ENCODE measurements at regions not wholly inside any gene's neighbourhood (a gene's known extent, or its start where the extent isn't known, plus 50 kb on each side); places are given as distances from the start of the nearest gene placed in this dataset.

DNA sequence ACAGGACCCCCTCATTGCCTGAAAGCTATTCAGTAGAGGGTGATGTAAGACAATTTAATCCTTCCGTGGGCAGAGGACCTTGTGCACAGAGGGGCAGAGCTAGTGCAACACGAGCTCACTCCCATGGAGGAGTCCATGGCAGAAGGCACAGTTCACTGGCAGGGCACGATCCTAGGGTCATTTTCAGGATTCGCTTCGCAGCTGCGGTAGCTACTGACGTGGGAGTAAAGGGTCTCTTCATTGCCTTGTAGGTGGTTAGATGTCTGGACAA, 207.8 kb downstream of the FOXO1 start:
- no CpG with 5 or more reads among the region's 7 CpGs for WGBS (ENCODE audit: extremely low coverage, insufficient coverage, insufficient read length)
- H3K9me3 ChIP-seq (ENCODE audit: insufficient read depth, low read depth, low read length), result peaks cover 2% of the 10 kb centered on the region
- H3K4me2 ChIP-seq (ENCODE audit: low read length), result no peak overlapping the region
- no peaks in the 10 kb centered on the region for H3K36me3 ChIP-seq (ENCODE audit: control insufficient read depth in 1 of 2, insufficient read depth in 2 of 2, low read length in 2 of 2)
- no peak overlapping the region for H3K23ac ChIP-seq (ENCODE audit: low read length)
- no peak overlapping the region for H2BK120ac ChIP-seq (ENCODE audit: insufficient read depth, low read length, poor library complexity)
- H3K27me3 ChIP-seq (ENCODE audit: insufficient read depth, low read length), result no peaks in the 10 kb centered on the region
- H3K4ac ChIP-seq (ENCODE audit: low read depth, low read length), result no peak overlapping the region
- no peak overlapping the region for H3K9ac ChIP-seq (ENCODE audit: low read length)
- no peak overlapping the region for H3K4me3 ChIP-seq (ENCODE audit: low read depth, low read length)
- H2BK5ac ChIP-seq (ENCODE audit: low read depth, low read length, poor library complexity), result no peak overlapping the region
- H3K27ac ChIP-seq (ENCODE audit: low read depth, low read length), result no peak overlapping the region
- no peak overlapping the region for H4K8ac ChIP-seq (ENCODE audit: low read depth, low read length)
- H2BK12ac ChIP-seq (ENCODE audit: low read length), result peak overlapping the region; percentile 14
- no peak overlapping the region for H2AK5ac ChIP-seq (ENCODE audit: low read length)
- no peak overlapping the region for H3K14ac ChIP-seq (ENCODE audit: low read length)
- H4K12ac ChIP-seq (ENCODE audit: low read depth, low read length), result no peak overlapping the region
- H2AFZ ChIP-seq (ENCODE audit: insufficient read depth, low read length, poor library complexity), result no peak overlapping the region
- H3K79me2 ChIP-seq (ENCODE audit: control insufficient read depth, insufficient read depth, low read length, poor library complexity), result no peaks in the 10 kb centered on the region
- DNase-seq, result no peak
- H3K18ac ChIP-seq (ENCODE audit: low read length), result no peak overlapping the region
- peaks cover 6 to 9% of the 10 kb centered on the region in 2 experiments for H3K4me1 ChIP-seq (ENCODE audit: control insufficient read depth in 1 of 2, insufficient read depth in 2 of 2, low read length in 2 of 2)
- no peak overlapping the region for H4K91ac ChIP-seq (ENCODE audit: low read depth, low read length)
- H3K79me1 ChIP-seq (ENCODE audit: low read length), result peaks cover 19% of the 10 kb centered on the region

DNA sequence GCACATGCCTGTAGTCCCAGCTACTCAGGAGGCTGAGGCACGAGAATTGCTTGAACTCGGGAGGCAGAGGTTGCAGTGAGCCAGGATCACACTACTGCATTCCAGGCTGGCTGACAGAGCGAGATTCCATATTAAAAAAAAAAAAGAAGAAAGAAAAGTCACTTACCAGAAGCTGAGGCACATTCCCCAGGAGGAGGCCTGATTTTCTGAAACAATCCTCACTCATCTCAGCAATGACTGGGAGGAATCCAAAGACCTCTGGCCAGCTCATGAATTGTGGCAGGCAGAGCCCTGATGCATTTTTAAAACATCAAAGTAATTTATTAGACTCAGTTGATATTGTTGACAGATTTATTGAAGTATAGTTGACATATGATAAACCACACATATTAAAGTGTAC, 206.3 kb downstream of the FOXO1 start:
- Histone ChIP-seq H2BK5ac (ENCODE audit: low read depth, low read length, poor library complexity) (no peak overlapping the region), H3K4me3 (ENCODE audit: low read depth, low read length) (no peak overlapping the region), H4K8ac (ENCODE audit: low read depth, low read length) (no peak overlapping the region), H3K4me1 (ENCODE audit: control insufficient read depth in 1 of 2, insufficient read depth in 2 of 2, low read length in 2 of 2) (peaks cover 9 to 14% of the 10 kb centered on the region in 2 experiments), H3K4ac (ENCODE audit: low read depth, low read length) (no peak overlapping the region), H4K91ac (ENCODE audit: low read depth, low read length) (no peak overlapping the region), H3K23ac (ENCODE audit: low read length) (no peak overlapping the region), H2BK120ac (ENCODE audit: insufficient read depth, low read length, poor library complexity) (no peak overlapping the region), H3K27ac (ENCODE audit: low read depth, low read length) (peak overlapping the region; percentile 76), H3K27me3 (ENCODE audit: insufficient read depth, low read length) (no peaks in the 10 kb centered on the region), H3K79me1 (ENCODE audit: low read length) (peaks cover 16% of the 10 kb centered on the region), H2AK5ac (ENCODE audit: low read length) (no peak overlapping the region), H3K36me3 (ENCODE audit: control insufficient read depth in 1 of 2, insufficient read depth in 2 of 2, low read length in 2 of 2) (no peaks in the 10 kb centered on the region), H2AFZ (ENCODE audit: insufficient read depth, low read length, poor library complexity) (no peak overlapping the region), H3K14ac (ENCODE audit: low read length) (no peak overlapping the region), H2BK12ac (ENCODE audit: low read length) (no peak overlapping the region), H3K9ac (ENCODE audit: low read length) (no peak overlapping the region), H3K9me3 (ENCODE audit: insufficient read depth, low read depth, low read length) (peaks cover 2% of the 10 kb centered on the region), H3K18ac (ENCODE audit: low read length) (no peak overlapping the region), H3K4me2 (ENCODE audit: low read length) (no peak overlapping the region), H3K79me2 (ENCODE audit: control insufficient read depth, insufficient read depth, low read length, poor library complexity) (no peaks in the 10 kb centered on the region), H4K12ac (ENCODE audit: low read depth, low read length) (no peak overlapping the region)
- no CpG with 5 or more reads among the region's 3 CpGs for WGBS (ENCODE audit: extremely low coverage, insufficient coverage, insufficient read length)
- DNase-seq, result peak; percentile 78 to 90

DNA sequence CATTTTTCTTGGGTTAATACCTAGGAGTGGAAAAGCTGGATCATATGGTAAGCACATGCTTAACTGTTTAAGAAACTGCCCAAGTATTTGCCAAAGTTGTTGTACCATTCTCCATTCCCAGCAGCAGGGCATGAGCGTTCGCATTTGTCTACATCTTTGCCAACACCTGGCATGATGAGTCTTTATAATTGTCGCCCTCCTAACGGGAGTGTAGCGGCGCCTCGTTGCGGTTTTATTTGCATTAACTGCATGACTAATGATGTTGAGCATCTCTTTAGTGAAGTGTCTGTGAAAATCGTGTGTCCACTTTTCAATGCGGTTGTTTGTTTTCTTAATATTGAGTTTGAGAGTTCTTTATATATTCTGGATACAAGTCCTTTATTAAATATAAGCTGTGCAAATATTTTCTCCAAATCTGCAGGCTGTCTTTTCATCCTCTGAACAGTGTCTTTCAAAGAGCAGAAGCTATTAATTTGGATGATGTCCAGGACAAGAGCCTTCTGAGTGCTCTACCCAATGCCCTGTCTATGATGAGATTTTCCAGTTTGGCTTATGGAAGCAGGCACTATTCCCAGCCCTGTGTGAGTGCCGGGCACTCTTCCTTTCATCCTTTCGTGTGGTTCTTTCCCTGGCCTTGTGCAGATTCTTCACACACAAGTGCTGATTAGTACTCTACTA, 202.0 kb downstream of the FOXO1 start:
- H3K36me3 ChIP-seq (ENCODE audit: control insufficient read depth in 1 of 2, insufficient read depth in 2 of 2, low read length in 2 of 2), result no peaks in the 10 kb centered on the region
- no peak overlapping the region for H3K27ac ChIP-seq (ENCODE audit: low read depth, low read length)
- no peak overlapping the region for H4K12ac ChIP-seq (ENCODE audit: low read depth, low read length)
- peak overlapping the region; percentile 14 for H2BK5ac ChIP-seq (ENCODE audit: low read depth, low read length, poor library complexity)
- no peaks in the 10 kb centered on the region for H3K27me3 ChIP-seq (ENCODE audit: insufficient read depth, low read length)
- no peak overlapping the region for H2BK120ac ChIP-seq (ENCODE audit: insufficient read depth, low read length, poor library complexity)
- peaks cover under 1% of the 10 kb centered on the region for H3K9me3 ChIP-seq (ENCODE audit: insufficient read depth, low read depth, low read length)
- H4K91ac ChIP-seq (ENCODE audit: low read depth, low read length), result peak overlapping the region; percentile 1
- H3K4me1 ChIP-seq (ENCODE audit: control insufficient read depth in 1 of 2, insufficient read depth in 2 of 2, low read length in 2 of 2), result peaks cover 6 to 10% of the 10 kb centered on the region in 2 experiments
- H4K8ac ChIP-seq (ENCODE audit: low read depth, low read length), result peak overlapping the region; percentile 17
- no CpG with 5 or more reads among the region's 12 CpGs for WGBS (ENCODE audit: extremely low coverage, insufficient coverage, insufficient read length)
- H3K18ac ChIP-seq (ENCODE audit: low read length), result no peak overlapping the region
- peaks cover 7% of the 10 kb centered on the region for H3K79me1 ChIP-seq (ENCODE audit: low read length)
- H2AFZ ChIP-seq (ENCODE audit: insufficient read depth, low read length, poor library complexity), result no peak overlapping the region
- H3K4me2 ChIP-seq (ENCODE audit: low read length), result no peak overlapping the region
- no peak overlapping the region for H2BK12ac ChIP-seq (ENCODE audit: low read length)
- no peak for DNase-seq
- H2AK5ac ChIP-seq (ENCODE audit: low read length), result no peak overlapping the region
- no peak overlapping the region for H3K9ac ChIP-seq (ENCODE audit: low read length)
- no peaks in the 10 kb centered on the region for H3K79me2 ChIP-seq (ENCODE audit: control insufficient read depth, insufficient read depth, low read length, poor library complexity)
- no peak overlapping the region for H3K14ac ChIP-seq (ENCODE audit: low read length)
- H3K4ac ChIP-seq (ENCODE audit: low read depth, low read length), result no peak overlapping the region
- H3K4me3 ChIP-seq (ENCODE audit: low read depth, low read length), result no peak overlapping the region
- H3K23ac ChIP-seq (ENCODE audit: low read length), result no peak overlapping the region

DNA sequence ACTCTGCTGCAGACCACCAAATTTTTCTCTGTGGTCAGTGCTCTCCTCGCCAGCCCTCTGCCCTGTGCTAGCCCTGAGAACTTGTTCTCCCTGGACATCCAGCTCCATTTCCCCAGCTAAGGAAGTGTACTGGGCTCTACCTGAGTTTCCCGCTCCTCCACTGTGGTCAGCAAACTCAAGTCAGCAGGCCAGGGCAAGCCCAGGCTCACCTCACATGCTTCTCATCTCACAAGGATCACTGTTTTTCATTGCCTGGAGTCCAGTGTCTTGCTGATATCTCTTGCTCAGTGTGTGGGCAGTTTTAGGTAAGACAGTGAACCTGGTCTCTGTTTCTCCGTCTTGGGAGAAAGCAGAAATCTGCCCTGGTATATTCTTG, 201.4 kb downstream of the FOXO1 start:
- Histone ChIP-seq H3K18ac (ENCODE audit: low read length) (peak overlapping the region; percentile 7), H3K27ac (ENCODE audit: low read depth, low read length) (no peak overlapping the region), H3K14ac (ENCODE audit: low read length) (peak overlapping the region; percentile 21), H3K4me1 (ENCODE audit: control insufficient read depth in 1 of 2, insufficient read depth in 2 of 2, low read length in 2 of 2) (peaks cover 3 to 7% of the 10 kb centered on the region in 2 experiments), H3K4me2 (ENCODE audit: low read length) (no peak overlapping the region), H3K9ac (ENCODE audit: low read length) (no peak overlapping the region), H3K4ac (ENCODE audit: low read depth, low read length) (no peak overlapping the region), H4K12ac (ENCODE audit: low read depth, low read length) (no peak overlapping the region), H2AFZ (ENCODE audit: insufficient read depth, low read length, poor library complexity) (no peak overlapping the region), H3K27me3 (ENCODE audit: insufficient read depth, low read length) (no peaks in the 10 kb centered on the region), H2BK12ac (ENCODE audit: low read length) (no peak overlapping the region), H3K4me3 (ENCODE audit: low read depth, low read length) (no peak overlapping the region), H3K23ac (ENCODE audit: low read length) (no peak overlapping the region), H4K91ac (ENCODE audit: low read depth, low read length) (peak overlapping the region; percentile 1), H3K79me1 (ENCODE audit: low read length) (peaks cover 3% of the 10 kb centered on the region), H4K8ac (ENCODE audit: low read depth, low read length) (peak overlapping the region; percentile 17), H2BK120ac (ENCODE audit: insufficient read depth, low read length, poor library complexity) (no peak overlapping the region), H3K36me3 (ENCODE audit: control insufficient read depth in 1 of 2, insufficient read depth in 2 of 2, low read length in 2 of 2) (no peaks in the 10 kb centered on the region), H3K9me3 (ENCODE audit: insufficient read depth, low read depth, low read length) (peaks cover 2% of the 10 kb centered on the region), H2AK5ac (ENCODE audit: low read length) (no peak overlapping the region), H2BK5ac (ENCODE audit: low read depth, low read length, poor library complexity) (peak overlapping the region; percentile 14), H3K79me2 (ENCODE audit: control insufficient read depth, insufficient read depth, low read length, poor library complexity) (no peaks in the 10 kb centered on the region)
- no CpG with 5 or more reads among the region's 3 CpGs for WGBS (ENCODE audit: extremely low coverage, insufficient coverage, insufficient read length)
- no peak for DNase-seq

Measured in trophoblast cell (in vitro differentiated cells and primary cell).